Urinary bladder (tissue), 3 donors: ENCODE measurements at regions not wholly inside any gene's neighbourhood (a gene's known extent, or its start where the extent isn't known, plus 50 kb on each side); places are given as distances from the start of the nearest gene placed in this dataset.

Experiments used
- DNase-seq: peaks from one replicate; pipeline ENCODE4 v3.0.0-alpha.2; 2015; ENCODE audit errors: extremely low spot score
- H3K27ac ChIP-seq: one replicate; pipeline ENCODE4 v1.5.1; 2013; ENCODE audit warnings: low read depth, mild to moderate bottlenecking, moderate library complexity
- H3K36me3 ChIP-seq: one replicate; pipeline ENCODE4 v1.6.1; 2013; ENCODE audit warnings: mild to moderate bottlenecking, moderate library complexity; ENCODE audit not compliant: insufficient read depth
- H3K4me1 ChIP-seq: one replicate; pipeline ENCODE4 v1.6.1; 2013; ENCODE audit warnings: mild to moderate bottlenecking, moderate library complexity; ENCODE audit not compliant: insufficient read depth
- H3K4me3 ChIP-seq: one replicate; pipeline ENCODE4 v1.5.1; 2013; ENCODE audit warnings: low read depth, low read length
- WGBS: extraction: QIAGEN DNeasy Blood & Tissue Kit; methylation state at CpG from one replicate; pipeline ENCODE4 v1.1.7; 2013; 5-methylcytosine and 5-hydroxymethylcytosine counted together
- donor health status: healthy with polysubstance abuse.
- donor health status: healthy.

- 83% methylated on average over 9 of the region's 9 CpGs for WGBS
- H3K4me3 ChIP-seq: no peak overlapping the region
- H3K27ac ChIP-seq: no peak overlapping the region
- H3K36me3 ChIP-seq: no peaks in the 10 kb centered on the region
- no peaks in the 10 kb centered on the region for H3K4me1 ChIP-seq
- no peak for DNase-seq
These were observed 74.8 kb upstream of the PLXNC1 start for GRCh38 chr12:94073441-94074051.

GRCh38 chr12:94074216-94074979 lies 74.0 kb upstream of the PLXNC1 start:
- DNase-seq: no peak
- H3K4me3 ChIP-seq: no peak overlapping the region

GRCh38 chr12:94074980-94075629 lies 73.3 kb upstream of the PLXNC1 start:
- H3K4me1 ChIP-seq: no peaks in the 10 kb centered on the region
- H3K27ac ChIP-seq: peak overlapping the region; percentile 53
- no peak for DNase-seq
- WGBS: 36% methylated on average over 5 of the region's 5 CpGs
- H3K36me3 ChIP-seq: no peaks in the 10 kb centered on the region
- no peak overlapping the region for H3K4me3 ChIP-seq

More at GRCh38 chr12:94074216-94074979, 74.0 kb upstream of the PLXNC1 start:
- H3K27ac ChIP-seq: no peak overlapping the region
- 73% methylated on average over 14 of the region's 14 CpGs for WGBS
- H3K4me1 ChIP-seq: no peaks in the 10 kb centered on the region
- H3K36me3 ChIP-seq: no peaks in the 10 kb centered on the region

GRCh38 chr12:94077209-94077608 lies 71.2 kb upstream of the PLXNC1 start:
- Histone ChIP-seq H3K4me1 (no peaks in the 10 kb centered on the region), H3K27ac (no peak overlapping the region), H3K4me3 (no peak overlapping the region), H3K36me3 (no peaks in the 10 kb centered on the region)
- WGBS: 68% methylated on average over 2 of the region's 2 CpGs
- no peak for DNase-seq

GRCh38 chr12:94078138-94078723 lies 70.1 kb upstream of the PLXNC1 start:
- no peak for DNase-seq
- Histone ChIP-seq H3K4me1 (no peaks in the 10 kb centered on the region), H3K4me3 (no peak overlapping the region), H3K36me3 (no peaks in the 10 kb centered on the region), H3K27ac (no peak overlapping the region)
- 51% methylated on average over 3 of the region's 3 CpGs for WGBS

- no peak overlapping the region for H3K27ac ChIP-seq
- no peak overlapping the region for H3K4me3 ChIP-seq
- no peak for DNase-seq
- no peaks in the 10 kb centered on the region for H3K36me3 ChIP-seq
- 92% methylated on average over 9 of the region's 9 CpGs for WGBS
- H3K4me1 ChIP-seq: no peaks in the 10 kb centered on the region
These were observed 69.5 kb upstream of the PLXNC1 start for GRCh38 chr12:94078736-94079509.

- no peaks in the 10 kb centered on the region for H3K36me3 ChIP-seq
- no peak overlapping the region for H3K4me3 ChIP-seq
- H3K4me1 ChIP-seq: no peaks in the 10 kb centered on the region
- no peak for DNase-seq
- 75% methylated on average over 7 of the region's 7 CpGs for WGBS
- no peak overlapping the region for H3K27ac ChIP-seq
These were observed 68.6 kb upstream of the PLXNC1 start for GRCh38 chr12:94079566-94080340.

- Histone ChIP-seq H3K27ac (no peak overlapping the region), H3K4me1 (no peaks in the 10 kb centered on the region), H3K36me3 (no peaks in the 10 kb centered on the region), H3K4me3 (no peak overlapping the region)
- 43% methylated on average over 3 of the region's 3 CpGs for WGBS
- DNase-seq: no peak
These were observed 67.9 kb upstream of the PLXNC1 start for GRCh38 chr12:94080341-94081009.

GRCh38 chr12:94082690-94083089 lies 65.7 kb upstream of the PLXNC1 start:
- no peak for DNase-seq
- 54% methylated on average over 5 of the region's 5 CpGs for WGBS
- H3K4me1 ChIP-seq: no peaks in the 10 kb centered on the region
- no peaks in the 10 kb centered on the region for H3K36me3 ChIP-seq
- H3K27ac ChIP-seq: no peak overlapping the region
- H3K4me3 ChIP-seq: no peak overlapping the region

- Histone ChIP-seq H3K4me3 (no peak overlapping the region), H3K27ac (no peak overlapping the region), H3K4me1 (no peaks in the 10 kb centered on the region), H3K36me3 (no peaks in the 10 kb centered on the region)
- WGBS: 86% methylated on average over 3 of the region's 3 CpGs
- DNase-seq: no peak
These were observed 58.5 kb upstream of the PLXNC1 start for GRCh38 chr12:94089891-94090290.

- no peak for DNase-seq
- 75% methylated on average over 2 of the region's 2 CpGs for WGBS
- Histone ChIP-seq H3K4me3 (no peak overlapping the region), H3K27ac (no peak overlapping the region), H3K36me3 (no peaks in the 10 kb centered on the region), H3K4me1 (no peaks in the 10 kb centered on the region)
These were observed 56.8 kb upstream of the PLXNC1 start for GRCh38 chr12:94091624-94092023.

- 56% methylated on average over 13 of the region's 13 CpGs for WGBS
- Histone ChIP-seq H3K4me1 (no peaks in the 10 kb centered on the region), H3K4me3 (no peak overlapping the region), H3K27ac (no peak overlapping the region), H3K36me3 (no peaks in the 10 kb centered on the region)
- no peak for DNase-seq
These were observed 55.7 kb upstream of the PLXNC1 start for GRCh38 chr12:94092516-94093241.
